GM11168 (cell line): ENCODE measurements at regions not wholly inside any gene's neighbourhood (a gene's known extent, or its start where the extent isn't known, plus 50 kb on each side); places are given as distances from the start of the nearest gene placed in this dataset.
"Not testable (repeated sequence)": the region's sequence is repeated elsewhere in the genome, so short reads cannot be mapped to it uniquely, and the experiment has no call there.

Source experiments
- in situ Hi-C: fragments of 300-500 bp; cut with MboI; formaldehyde crosslinking; loops from one replicate; pipeline ENCODE4 v1.12.0; 2022; ENCODE audit warnings: low sequenced_read_pairs; ENCODE audit not compliant: unreplicated experiment

- in situ Hi-C loops: not testable (repeated sequence)
Measured at GRCh38 chr7:4609576-4609975, 72.5 kb upstream of the FOXK1 start.

- in situ Hi-C loops: loop anchor here (5.0 kb wide), 1 partner anchor 136 kb away; no protein-coding TSS in a partner anchor
Measured at GRCh38 chr7:4610768-4611467, 71.2 kb upstream of the FOXK1 start.

- in situ Hi-C loops: loop anchor here (5.0 kb wide), 1 partner anchor 135 kb away; no protein-coding TSS in a partner anchor
Measured at GRCh38 chr7:4612237-4612636, 69.9 kb upstream of the FOXK1 start.

GRCh38 chr7:4612939-4613841 is 68.9 kb upstream of the FOXK1 start:
- in situ Hi-C loops: loop anchor here (5.0 kb wide), 1 partner anchor 134 kb away; no protein-coding TSS in a partner anchor

- in situ Hi-C loops: loop anchor here (5.0 kb wide), 1 partner anchor 133 kb away; no protein-coding TSS in a partner anchor
Measured at GRCh38 chr7:4613846-4614548, 68.1 kb upstream of the FOXK1 start.

- in situ Hi-C loops: no loop called here
Measured at GRCh38 chr7:4616116-4616515, 66.0 kb upstream of the FOXK1 start.

- in situ Hi-C loops: no loop called here
Measured at GRCh38 chr7:4621396-4621795, 60.7 kb upstream of the FOXK1 start.

- in situ Hi-C loops: no loop called here
Measured at GRCh38 chr7:4626318-4626845, 55.7 kb upstream of the FOXK1 start.

- in situ Hi-C loops: no loop called here
Measured at GRCh38 chr7:4629287-4629895, 52.7 kb upstream of the FOXK1 start.

GRCh38 chr7:4631380-4632179 is 50.5 kb upstream of the FOXK1 start:
- in situ Hi-C loops: no loop called here
